SHP77 (cell line): ENCODE measurements at regions not wholly inside any gene's neighbourhood (a gene's known extent, or its start where the extent isn't known, plus 50 kb on each side); places are given as distances from the start of the nearest gene placed in this dataset.

Experiments
- DNase-seq, 2 experiments: peaks; one replicate each; lab custom pipeline; 2025; lab: John Stamatoyannopoulos, UW

DNA sequence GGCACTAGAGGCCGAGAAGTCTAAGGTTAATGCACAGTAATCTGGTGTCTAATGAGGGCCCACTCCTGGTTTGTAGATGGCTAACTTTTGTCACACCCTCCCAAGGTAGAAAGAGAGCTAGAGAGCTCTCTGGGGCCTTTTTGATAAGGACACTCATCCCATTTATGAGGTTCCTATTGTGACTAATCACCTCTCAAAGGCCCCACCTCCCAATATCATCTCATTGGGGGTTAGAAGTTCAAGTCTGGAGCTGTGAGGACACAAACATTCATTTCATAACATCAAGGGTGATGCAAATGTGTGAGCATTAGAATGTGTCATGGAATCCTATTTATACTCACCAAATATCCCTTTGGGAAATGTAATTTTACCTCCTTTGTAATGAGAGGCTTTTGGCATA is 79.2 kb upstream of the SLC10A2 start:
- no peak for DNase-seq

DNA sequence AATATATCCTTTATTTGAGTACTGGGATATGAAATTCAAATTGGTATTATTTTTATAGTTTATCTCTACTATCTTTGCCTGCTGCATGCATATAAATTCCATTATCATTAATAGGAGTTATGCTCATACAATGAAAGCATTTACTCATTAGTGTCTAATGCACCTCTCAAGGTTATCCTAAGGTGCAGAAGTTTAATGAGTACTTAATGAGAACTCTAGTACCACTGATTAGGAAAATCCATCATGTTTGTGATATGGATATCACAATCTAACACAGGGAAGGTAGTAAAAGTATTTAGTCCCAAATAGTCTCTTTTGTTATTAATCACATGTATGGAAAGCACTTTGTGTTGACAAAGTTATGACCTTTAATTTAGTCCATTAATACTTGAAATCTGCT is 77.2 kb upstream of the SLC10A2 start:
- DNase-seq: no peak

DNA sequence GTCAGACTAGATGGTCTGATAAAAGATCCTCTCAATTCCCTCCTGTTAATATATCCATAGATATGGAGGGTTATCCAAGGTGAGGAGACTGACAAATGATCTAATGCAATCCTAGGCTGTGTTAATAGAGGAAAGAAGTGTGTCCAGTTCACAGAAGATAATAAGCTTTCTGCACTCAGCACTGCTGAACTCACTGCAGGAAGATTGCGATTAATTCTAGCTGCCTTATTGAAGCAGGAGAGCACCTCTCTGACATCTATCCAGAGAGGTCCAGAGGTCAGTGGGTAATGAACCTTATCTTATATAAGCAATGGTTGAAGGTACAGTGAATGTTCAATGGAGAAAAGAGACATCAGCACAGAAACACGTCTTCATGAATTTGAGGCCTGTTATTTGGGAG is 75.9 kb upstream of the SLC10A2 start:
- DNase-seq: no peak

DNA sequence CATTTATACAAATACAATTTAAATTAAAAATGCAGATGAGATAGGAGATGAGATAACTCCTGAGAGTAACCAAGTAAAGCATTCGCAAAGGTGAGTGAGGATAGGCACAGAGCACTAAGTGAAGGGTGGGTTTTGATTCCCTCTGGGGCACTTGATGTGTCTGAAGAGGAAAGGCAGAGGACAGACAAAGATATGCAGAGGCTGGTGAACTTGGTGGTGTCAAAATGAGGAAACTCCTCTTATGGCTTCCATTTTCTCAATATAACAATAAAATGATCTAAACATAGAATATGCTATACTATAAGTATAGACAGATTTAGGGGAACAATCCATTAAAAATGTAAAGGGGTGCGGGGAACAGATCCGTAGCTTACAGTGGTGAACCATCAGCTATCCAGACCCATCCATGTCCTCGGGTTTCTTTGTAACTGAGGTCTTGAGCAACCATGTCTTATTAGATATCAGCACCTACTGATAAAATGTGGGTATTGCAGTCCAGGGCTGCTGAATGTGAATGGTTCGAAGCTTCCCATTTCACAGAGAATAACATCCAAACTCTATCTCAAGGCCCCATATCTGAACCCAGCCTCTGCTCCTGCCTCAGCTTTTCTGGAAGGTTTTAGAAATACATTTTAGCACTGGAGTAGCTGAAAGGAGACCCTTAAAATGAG is 73.9 kb upstream of the SLC10A2 start:
- peak; percentile 15 to 28 for DNase-seq

DNA sequence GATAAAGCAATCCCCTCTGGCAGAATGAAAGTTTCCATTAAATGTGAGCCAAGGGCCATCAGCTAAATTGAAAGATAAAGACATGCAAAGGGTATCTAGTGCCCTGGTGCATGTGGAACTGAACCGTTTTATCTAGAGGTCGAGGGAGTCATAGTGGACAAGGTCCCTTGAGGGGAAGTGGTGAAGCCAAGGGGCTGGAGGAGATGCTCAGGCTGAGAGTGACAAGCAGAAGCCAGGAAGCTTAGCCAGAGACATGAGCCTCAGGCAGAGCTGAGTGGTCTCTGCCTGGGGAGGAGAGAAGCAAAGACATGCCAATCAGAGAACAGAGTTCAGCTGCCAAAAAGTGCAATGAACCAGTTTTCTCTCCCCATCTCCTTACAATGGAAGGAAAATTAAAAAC is 68.1 kb upstream of the SLC10A2 start:
- no peak for DNase-seq

DNA sequence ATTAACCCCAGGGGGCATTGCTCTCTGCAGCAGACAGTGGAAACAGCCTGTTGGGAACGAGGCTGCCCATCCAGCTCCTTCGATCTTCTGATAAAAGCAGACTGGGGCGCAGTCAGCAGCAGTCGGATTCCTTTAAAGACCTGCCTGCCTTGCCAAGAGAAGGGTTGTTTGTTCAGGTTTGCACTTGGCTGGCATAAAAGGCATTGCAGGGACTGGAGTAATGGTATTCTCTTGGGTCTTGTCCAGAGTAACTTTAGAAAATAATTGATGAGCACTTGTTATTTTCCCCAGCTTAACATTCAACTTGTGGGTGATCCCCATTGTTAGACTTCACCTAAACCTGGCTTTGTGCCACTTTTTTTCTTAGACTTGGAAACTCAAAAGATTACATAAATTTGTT is 67.3 kb upstream of the SLC10A2 start:
- DNase-seq: no peak

DNA sequence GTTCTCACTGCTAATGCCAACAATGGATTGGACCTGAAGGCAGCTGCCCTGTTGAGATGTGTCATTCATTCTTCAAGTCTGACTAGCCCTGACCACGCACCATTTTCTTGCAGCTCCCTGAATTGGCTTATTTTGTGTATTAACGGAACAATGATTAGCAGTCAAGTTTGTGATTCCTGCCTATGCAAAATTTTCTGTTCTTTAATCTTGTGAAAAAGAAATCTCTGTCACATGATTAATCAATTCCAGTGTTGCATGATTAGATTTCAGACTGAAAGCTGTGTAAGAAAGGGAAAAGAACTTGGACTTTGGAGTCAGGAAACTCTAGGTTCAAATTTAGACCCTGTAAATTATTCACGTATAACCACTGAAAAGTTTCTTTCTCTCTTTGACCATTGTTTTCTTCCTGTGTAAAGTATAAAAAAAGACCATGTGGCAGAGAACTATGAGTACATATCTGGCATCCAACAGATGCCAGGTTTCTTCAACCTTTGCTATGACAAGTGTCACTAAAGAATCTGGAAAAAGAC is 64.5 kb upstream of the SLC10A2 start:
- DNase-seq: no peak

DNA sequence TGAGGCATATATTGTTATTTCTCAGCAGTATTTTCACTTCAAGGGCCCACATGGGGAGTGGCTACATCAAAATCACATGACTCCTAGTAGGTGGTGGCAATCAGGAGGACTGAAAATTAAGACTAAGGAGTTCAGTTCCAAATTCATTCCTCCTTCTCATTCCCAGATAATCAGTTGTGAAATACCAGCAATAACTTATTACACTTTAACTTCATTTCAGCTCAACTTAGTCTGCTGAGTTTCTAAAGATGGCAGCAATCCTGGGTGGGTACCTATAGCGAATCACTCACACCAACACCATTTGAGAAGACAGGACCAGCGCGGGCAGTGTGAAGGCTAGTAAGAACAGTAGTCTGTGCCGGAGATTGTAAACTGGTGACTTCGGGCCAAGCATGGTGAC is 63.9 kb upstream of the SLC10A2 start:
- DNase-seq: no peak
